AG04450 (cell line): ENCODE measurements at regions not wholly inside any gene's neighbourhood (a gene's known extent, or its start where the extent isn't known, plus 50 kb on each side); places are given as distances from the start of the nearest gene placed in this dataset.
"Not testable (repeated sequence)": the region's sequence is repeated elsewhere in the genome, so short reads cannot be mapped to it uniquely, and the experiment has no call there.

ENCODE experiments used
- CTCF ChIA-PET: fragments of 300-600, 350-600 bp; formaldehyde crosslinking; extraction: SDS; loops from one replicate; lab custom pipeline; 2022; ENCODE audit warnings: antibody characterized with exemption, inconsistent platforms; lab: Charles Lee
- POLR2A ChIA-PET: fragments of 350-600 bp; formaldehyde crosslinking; extraction: SDS; loops from one replicate; lab custom pipeline; 2021; ENCODE audit warnings: antibody characterized with exemption, inconsistent platforms; lab: Yijun Ruan, JAX
- DNase-seq: peaks from one replicate; pipeline ENCODE4 v3.0.0-alpha.2; 2011; ENCODE audit warnings: low read depth, low spot score
- H3K27ac ChIP-seq: one replicate; pipeline ENCODE4 v1.5.1; 2012; ENCODE audit warnings: low read depth, low read length, control low read depth
- H3K27me3 ChIP-seq: one replicate; pipeline ENCODE4 v1.6.0; 2012; ENCODE audit warnings: low read length; ENCODE audit not compliant: control insufficient read depth, insufficient read depth
- H3K4me3 ChIP-seq: 2 replicates; pipeline ENCODE4 v1.5.1; 2011; ENCODE audit warnings: mild to moderate bottlenecking, low read depth, low read length, control low read depth
- H3K9me3 ChIP-seq: 2 replicates; pipeline ENCODE4 v1.5.1; 2012; ENCODE audit warnings: low read length; ENCODE audit not compliant: control insufficient read depth, insufficient read depth
- CTCF ChIP-seq: IDR thresholded peaks from 2 replicates; pipeline ENCODE4 v1.5.1; 2011; ENCODE audit warnings: low read depth, low read length, control low read depth, inconsistent platforms

- Histone ChIP-seq H3K27ac (no peak overlapping the region), H3K4me3 (no peak overlapping the region), H3K9me3 (no peaks in the 10 kb centered on the region), H3K27me3 (no peaks in the 10 kb centered on the region)
- ChIA-PET CTCF (interaction anchor here (1.7 to 6.0 kb wide), 2 partner anchors 10 to 497 kb away, joined by 6 to 51 read pairs; partner anchors contain the start of gene DRD1), POLR2A (no interaction called here)
- DNase-seq = no peak
- TF ChIP-seq CTCF = no peak
These were observed 223.2 kb downstream of the MSX2 start for GRCh38 chr5:174947548-174947947.

- ChIA-PET POLR2A (no interaction called here), CTCF (no interaction called here)
These were observed 221.5 kb downstream of the MSX2 start for GRCh38 chr5:174945853-174946252.

GRCh38 chr5:174943785-174944184 lies 219.4 kb downstream of the MSX2 start:
- no peak overlapping the region for H3K4me3 ChIP-seq
- H3K9me3 ChIP-seq = no peaks in the 10 kb centered on the region
- no peak overlapping the region for H3K27ac ChIP-seq
- no peak for DNase-seq
- no peaks in the 10 kb centered on the region for H3K27me3 ChIP-seq
- CTCF ChIA-PET = interaction anchor here (1.2 kb wide), 1 partner anchor 521 kb away, joined by 4 read pairs; no protein-coding TSS in a partner anchor
- TF ChIP-seq CTCF = no peak
- POLR2A ChIA-PET = no interaction called here

More at GRCh38 chr5:174945853-174946252, 221.5 kb downstream of the MSX2 start:
- H3K9me3 ChIP-seq = no peaks in the 10 kb centered on the region
- DNase-seq = no peak
- H3K27me3 ChIP-seq = no peaks in the 10 kb centered on the region
- TF ChIP-seq CTCF = no peak
- H3K4me3 ChIP-seq = no peak overlapping the region
- no peak overlapping the region for H3K27ac ChIP-seq

- H3K27me3 ChIP-seq, H3K9me3 ChIP-seq, H3K4me3 ChIP-seq, POLR2A ChIA-PET, CTCF ChIA-PET, DNase-seq, H3K27ac ChIP-seq: not testable (repeated sequence)
These were observed 218.6 kb downstream of the MSX2 start for GRCh38 chr5:174943002-174943401.

- Histone ChIP-seq H3K4me3 (no peak overlapping the region), H3K27me3 (no peaks in the 10 kb centered on the region), H3K27ac (no peak overlapping the region), H3K9me3 (no peaks in the 10 kb centered on the region)
- POLR2A ChIA-PET = no interaction called here
- no peak for DNase-seq
- no peak for TF ChIP-seq CTCF
- CTCF ChIA-PET = interaction anchor here (0.6 to 2.8 kb wide), 12 partner anchors 11 to 610 kb away, joined by 3 to 18 read pairs (median 7); no protein-coding TSS in a partner anchor
These were observed 213.1 kb downstream of the MSX2 start for GRCh38 chr5:174937201-174938123.
